Endothelial cell of umbilical vein (primary cell): ENCODE measurements at regions not wholly inside any gene's neighbourhood (a gene's known extent, or its start where the extent isn't known, plus 50 kb on each side); places are given as distances from the start of the nearest gene placed in this dataset.

ENCODE experiments used
- BruUV-seq: library from RNA; stranded (reverse); fragments of 400-500 nt; replicated peaks from 2 replicates; lab custom pipeline; 2021; lab: Mats Ljungman, UMichigan
- CTCF ChIA-PET: fragments of 300-600, 350-600 bp; sonication (Branson Sonifier 250); formaldehyde crosslinking; loops from one replicate; lab custom pipeline; 2021; ENCODE audit warnings: antibody characterized with exemption, inconsistent platforms; lab: Charles Lee
- POLR2A ChIA-PET: fragments of 300-600, 350-600 bp; sonication (Branson Sonifier 250); formaldehyde crosslinking; loops from one replicate; lab custom pipeline; 2021; ENCODE audit warnings: antibody characterized with exemption, inconsistent platforms; lab: Charles Lee
- DNase-seq: peaks from one replicate; pipeline ENCODE4 v3.0.0-alpha.2; 2011; ENCODE audit warnings: low read depth, low spot score
- FAIRE-seq: peaks from 2 replicates; lab custom pipeline; 2011; peaks lifted over from hg19 to GRCh38; lab: Jason Lieb, UNC
- H2AFZ ChIP-seq: 2 replicates; pipeline ENCODE4 v1.6.0; 2012; ENCODE audit warnings: low read depth, low read length, control low read depth, inconsistent platforms
- H3K27ac ChIP-seq: 2 replicates; pipeline ENCODE4 v1.5.1; 2011; ENCODE audit warnings: low read depth, mild to moderate bottlenecking, control low read depth, low read length, moderate library complexity; ENCODE audit not compliant: insufficient read depth
- H3K27me3 ChIP-seq, 2 experiments: 2 replicates each; pipeline versions ENCODE4 v1.6.0 to v1.6.1; 2011; ENCODE audit warnings: low read length in 2 of 2, mixed read lengths in 1 of 2; ENCODE audit not compliant: control insufficient read depth in 2 of 2, insufficient read depth in 2 of 2
- H3K36me3 ChIP-seq, 2 experiments: 2 replicates in 1 of 2; 3 replicates in 1 of 2; pipeline ENCODE4 v1.5.1; 2011; ENCODE audit warnings: low read length in 2 of 2, mild to moderate bottlenecking in 1 of 2, moderate library complexity in 1 of 2; ENCODE audit not compliant: control insufficient read depth in 2 of 2, insufficient read depth in 2 of 2; ENCODE audit errors: extremely low read depth in 1 of 2
- H3K4me1 ChIP-seq: 3 replicates; pipeline ENCODE4 v1.5.1; 2011; ENCODE audit warnings: mild to moderate bottlenecking, low read length; ENCODE audit not compliant: control insufficient read depth, insufficient read depth; ENCODE audit errors: extremely low read depth
- H3K4me2 ChIP-seq: 2 replicates; pipeline ENCODE4 v1.6.1; 2011; ENCODE audit warnings: low read length, control low read depth, mixed read lengths; ENCODE audit not compliant: insufficient read depth
- H3K4me3 ChIP-seq, 3 experiments: fragments of 200-600 bp in 1 of 3; sonication (generic), shearing (Covaris generic) in 1 of 3; replicated peaks in 1 of 3; 2 replicates each; pipeline ENCODE4 v1.5.1; 2011 to 2016; ENCODE audit warnings: control low read depth in 3 of 3, low read length in 3 of 3, mild to moderate bottlenecking in 2 of 3, inconsistent platforms in 1 of 3, low read depth in 1 of 3, moderate library complexity in 1 of 3; ENCODE audit not compliant: insufficient read depth in 1 of 3
- H3K79me2 ChIP-seq: 2 replicates; pipeline ENCODE4 v1.6.0; 2012; ENCODE audit warnings: low read length, inconsistent platforms; ENCODE audit not compliant: control insufficient read depth, insufficient read depth
- H3K9ac ChIP-seq: replicated peaks from 2 replicates; pipeline ENCODE3; 2011; ENCODE audit warnings: low read length, control low read depth; ENCODE audit not compliant: insufficient read depth; ENCODE audit errors: extremely low read depth
- H3K9me1 ChIP-seq: replicated peaks from 3 replicates; pipeline ENCODE4 v1.6.0; 2011; ENCODE audit warnings: mild to moderate bottlenecking, low read length; ENCODE audit not compliant: control insufficient read depth, insufficient read depth; ENCODE audit errors: extremely low read depth
- H3K9me3 ChIP-seq: replicated peaks from 2 replicates; pipeline ENCODE4 v1.5.1; 2012; ENCODE audit warnings: low read length, inconsistent platforms; ENCODE audit not compliant: control insufficient read depth, insufficient read depth
- H4K20me1 ChIP-seq: replicated peaks from 2 replicates; pipeline ENCODE3; 2011; ENCODE audit warnings: mild to moderate bottlenecking, low read length; ENCODE audit not compliant: control insufficient read depth, insufficient read depth; ENCODE audit errors: extremely low read depth
- CTCF ChIP-seq, 2 donors: IDR thresholded peaks; 1 replicate in 1 of 2; 2 replicates in 1 of 2; pipeline ENCODE4 v1.5.1; 2011; ENCODE audit warnings: low read length in 2 of 2, mild to moderate bottlenecking in 2 of 2, moderate library complexity in 2 of 2, control low read depth in 1 of 2, inconsistent platforms in 1 of 2, low read depth in 1 of 2; ENCODE audit not compliant: insufficient read depth in 1 of 2; ENCODE audit errors: extremely low read depth in 1 of 2
- EZH2 ChIP-seq: IDR thresholded peaks from 2 replicates; pipeline ENCODE4 v1.6.1; 2012; ENCODE audit warnings: borderline replicate concordance, low read depth, mild to moderate bottlenecking, moderate library complexity, low read length, inconsistent platforms; ENCODE audit not compliant: severe bottlenecking
- FOS ChIP-seq: IDR thresholded peaks from 2 replicates; pipeline ENCODE4 v1.6.1; 2011; ENCODE audit warnings: mild to moderate bottlenecking, low read length, moderate library complexity, borderline replicate concordance; ENCODE audit not compliant: insufficient read depth
- GATA2 ChIP-seq: IDR thresholded peaks from 2 replicates; pipeline ENCODE4 v1.7.0; 2011; ENCODE audit warnings: low read depth, mild to moderate bottlenecking, moderate library complexity, mixed read lengths, low read length; ENCODE audit not compliant: insufficient read length, insufficient read depth
- JUN ChIP-seq: IDR thresholded peaks from 2 replicates; pipeline ENCODE4 v1.6.1; 2011; ENCODE audit warnings: borderline replicate concordance, low read depth; ENCODE audit not compliant: insufficient read length, insufficient read depth
- MAX ChIP-seq: IDR thresholded peaks from 2 replicates; pipeline ENCODE4 v1.6.1; 2011; ENCODE audit not compliant: insufficient read depth, insufficient read length
- MYC ChIP-seq: IDR thresholded peaks from one replicate; pipeline ENCODE4 v1.6.1; 2011; ENCODE audit warnings: mild to moderate bottlenecking, low read depth, low read length
- POLR2A ChIP-seq: IDR thresholded peaks from 2 replicates; pipeline ENCODE4 v1.6.1; 2012; ENCODE audit warnings: low read depth, mild to moderate bottlenecking, control low read depth, low read length
- POLR2AphosphoS5 ChIP-seq: IDR thresholded peaks from 2 replicates; pipeline ENCODE4 v1.6.1; 2012; ENCODE audit warnings: low read depth, mild to moderate bottlenecking, control low read depth, low read length, moderate library complexity; ENCODE audit not compliant: insufficient read depth
- dilution Hi-C: fragments of 300-500 bp; cut with MboI; formaldehyde crosslinking; loops from one replicate; pipeline ENCODE4 v1.15.0; 2019; ENCODE audit warnings: low sequenced_read_pairs; ENCODE audit not compliant: extremely low pct_ligation_motif_present
- intact Hi-C: fragments of 100-400 bp; cut with micrococcal nuclease; formaldehyde crosslinking; loops from one replicate; pipeline ENCODE4 v1.10.0; 2022

GRCh38 chr3:21159543-21159906 is 591.5 kb downstream of the ZNF385D start:
- Histone ChIP-seq H3K4me1 (no peaks in the 10 kb centered on the region), H3K4me3 (no peak overlapping the region), H3K4me2 (no peak overlapping the region), H4K20me1 (no peaks in the 10 kb centered on the region), H3K27ac (no peak overlapping the region), H3K9me1 (no peaks in the 10 kb centered on the region), H3K79me2 (no peaks in the 10 kb centered on the region), H3K36me3 (no peaks in the 10 kb centered on the region), H2AFZ (no peak overlapping the region), H3K9me3 (no peaks in the 10 kb centered on the region), H3K27me3 (no peaks in the 10 kb centered on the region), H3K9ac (no peak overlapping the region)
- BruUV-seq = no TSS peak
- DNase-seq (no peak), FAIRE-seq (no peak)
- intact Hi-C loops = no loop called here
- ChIA-PET POLR2A (no interaction called here), CTCF (no interaction called here)
- TF ChIP-seq FOS = no peak
- TF ChIP-seq CTCF (IDR thresholded peaks at IDR 0.05; ENCODE audit: extremely low read depth in 1 of 2, insufficient read depth in 1 of 2, low read depth in 1 of 2, low read length in 2 of 2) = no peak
- TF ChIP-seq MAX = no peak
- TF ChIP-seq JUN = no peak
- TF ChIP-seq POLR2AphosphoS5 = no peak
- no peak for TF ChIP-seq GATA2
- TF ChIP-seq MYC = no peak
- TF ChIP-seq EZH2 = no peak
- no peak for TF ChIP-seq POLR2A
- dilution Hi-C loops = no loop called here
